Vagina (tissue), 2 donors: ENCODE measurements at regions not wholly inside any gene's neighbourhood (a gene's known extent, or its start where the extent isn't known, plus 50 kb on each side); places are given as distances from the start of the nearest gene placed in this dataset.

Experiments used
- DNase-seq, 2 donors: peaks; one replicate each; pipeline ENCODE4 v3.0.0-alpha.2; 2017; ENCODE audit errors: extremely low spot score in 2 of 2
- H3K27ac ChIP-seq: fragments of 200-600 bp; sonication (generic); one replicate; pipeline ENCODE4 v1.5.1; 2019
- H3K27me3 ChIP-seq: fragments of 200-600 bp; sonication (generic); one replicate; pipeline ENCODE4 v1.5.1; 2019
- H3K36me3 ChIP-seq, 2 donors: fragments of 200-600 bp; sonication (generic); one replicate each; pipeline ENCODE4 v1.5.1; 2017 to 2019
- H3K4me1 ChIP-seq: fragments of 200-600 bp; sonication (generic); one replicate; pipeline ENCODE4 v1.5.1; 2019
- H3K4me3 ChIP-seq, 2 donors: fragments of 200-600 bp; sonication (generic); 1 replicate in 1 of 2; 2 replicates in 1 of 2; pipeline ENCODE4 v1.5.1; 2016 to 2019
- H3K9me3 ChIP-seq: fragments of 200-600 bp; sonication (generic); one replicate; pipeline ENCODE4 v1.5.1; 2019
- POLR2A ChIP-seq, 2 donors: fragments of 450-650 bp; IDR thresholded peaks; one replicate each; pipeline ENCODE4 v1.6.1; 2017; ENCODE audit warnings: antibody characterized with exemption in 2 of 2, mild to moderate bottlenecking in 2 of 2, moderate library complexity in 2 of 2
- POLR2AphosphoS5 ChIP-seq, 2 donors: sonication (generic); formaldehyde crosslinking; IDR thresholded peaks; one replicate each; pipeline ENCODE4 v1.9.0; 2017; ENCODE audit warnings: antibody characterized with exemption in 2 of 2, mild to moderate bottlenecking in 2 of 2, low read depth in 1 of 2; ENCODE audit not compliant: insufficient read depth in 1 of 2
- intact Hi-C: fragments of 100-400 bp; cut with DNase I; formaldehyde crosslinking; loops from one replicate; pipeline ENCODE4 v1.15.1; 2023
- TF ChIP-seq, protein P1 (sequence below), 3 experiments: fragments of 450-650 bp in 2 of 3; fragments of 200-600 bp in 1 of 3; sonication (generic) in 1 of 3; IDR thresholded peaks; one replicate each; pipeline ENCODE4 v1.5.1; 2017 to 2019; ENCODE audit warnings: antibody characterized with exemption in 3 of 3, mild to moderate bottlenecking in 2 of 3, moderate library complexity in 2 of 3

DNA sequence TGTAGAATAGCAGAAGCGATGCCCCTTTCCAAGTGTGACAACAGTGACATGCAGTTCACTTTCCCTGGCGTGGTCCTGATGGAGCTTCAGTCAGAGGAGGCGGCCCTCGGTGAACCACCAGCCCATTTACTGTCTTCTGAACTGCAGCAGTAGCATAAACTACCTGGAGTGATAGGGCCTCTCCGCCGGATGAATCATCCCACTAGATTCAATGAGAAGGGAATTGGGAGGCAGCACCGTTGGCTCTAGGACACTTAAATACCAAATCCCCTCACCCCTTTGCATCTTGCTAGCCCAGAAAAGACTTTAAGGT, 112.8 kb upstream of the GPR12 start:
- H3K27ac ChIP-seq: no peak overlapping the region
- H3K9me3 ChIP-seq: no peaks in the 10 kb centered on the region
- H3K4me1 ChIP-seq: no peaks in the 10 kb centered on the region
- no peaks in the 10 kb centered on the region for H3K27me3 ChIP-seq
- H3K4me3 ChIP-seq: no peak overlapping the region
- no peak for DNase-seq
- TF ChIP-seq POLR2AphosphoS5 (IDR thresholded peaks at IDR 0.05; ENCODE audit: insufficient read depth in 1 of 2, low read depth in 1 of 2) (no peak), POLR2A (IDR thresholded peaks at IDR 0.05) (no peak)
- TF ChIP-seq, protein P1, sequence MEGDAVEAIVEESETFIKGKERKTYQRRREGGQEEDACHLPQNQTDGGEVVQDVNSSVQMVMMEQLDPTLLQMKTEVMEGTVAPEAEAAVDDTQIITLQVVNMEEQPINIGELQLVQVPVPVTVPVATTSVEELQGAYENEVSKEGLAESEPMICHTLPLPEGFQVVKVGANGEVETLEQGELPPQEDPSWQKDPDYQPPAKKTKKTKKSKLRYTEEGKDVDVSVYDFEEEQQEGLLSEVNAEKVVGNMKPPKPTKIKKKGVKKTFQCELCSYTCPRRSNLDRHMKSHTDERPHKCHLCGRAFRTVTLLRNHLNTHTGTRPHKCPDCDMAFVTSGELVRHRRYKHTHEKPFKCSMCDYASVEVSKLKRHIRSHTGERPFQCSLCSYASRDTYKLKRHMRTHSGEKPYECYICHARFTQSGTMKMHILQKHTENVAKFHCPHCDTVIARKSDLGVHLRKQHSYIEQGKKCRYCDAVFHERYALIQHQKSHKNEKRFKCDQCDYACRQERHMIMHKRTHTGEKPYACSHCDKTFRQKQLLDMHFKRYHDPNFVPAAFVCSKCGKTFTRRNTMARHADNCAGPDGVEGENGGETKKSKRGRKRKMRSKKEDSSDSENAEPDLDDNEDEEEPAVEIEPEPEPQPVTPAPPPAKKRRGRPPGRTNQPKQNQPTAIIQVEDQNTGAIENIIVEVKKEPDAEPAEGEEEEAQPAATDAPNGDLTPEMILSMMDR (IDR thresholded peaks at IDR 0.05): no peak
- intact Hi-C loops: no loop called here
- H3K36me3 ChIP-seq: no peaks in the 10 kb centered on the region

DNA sequence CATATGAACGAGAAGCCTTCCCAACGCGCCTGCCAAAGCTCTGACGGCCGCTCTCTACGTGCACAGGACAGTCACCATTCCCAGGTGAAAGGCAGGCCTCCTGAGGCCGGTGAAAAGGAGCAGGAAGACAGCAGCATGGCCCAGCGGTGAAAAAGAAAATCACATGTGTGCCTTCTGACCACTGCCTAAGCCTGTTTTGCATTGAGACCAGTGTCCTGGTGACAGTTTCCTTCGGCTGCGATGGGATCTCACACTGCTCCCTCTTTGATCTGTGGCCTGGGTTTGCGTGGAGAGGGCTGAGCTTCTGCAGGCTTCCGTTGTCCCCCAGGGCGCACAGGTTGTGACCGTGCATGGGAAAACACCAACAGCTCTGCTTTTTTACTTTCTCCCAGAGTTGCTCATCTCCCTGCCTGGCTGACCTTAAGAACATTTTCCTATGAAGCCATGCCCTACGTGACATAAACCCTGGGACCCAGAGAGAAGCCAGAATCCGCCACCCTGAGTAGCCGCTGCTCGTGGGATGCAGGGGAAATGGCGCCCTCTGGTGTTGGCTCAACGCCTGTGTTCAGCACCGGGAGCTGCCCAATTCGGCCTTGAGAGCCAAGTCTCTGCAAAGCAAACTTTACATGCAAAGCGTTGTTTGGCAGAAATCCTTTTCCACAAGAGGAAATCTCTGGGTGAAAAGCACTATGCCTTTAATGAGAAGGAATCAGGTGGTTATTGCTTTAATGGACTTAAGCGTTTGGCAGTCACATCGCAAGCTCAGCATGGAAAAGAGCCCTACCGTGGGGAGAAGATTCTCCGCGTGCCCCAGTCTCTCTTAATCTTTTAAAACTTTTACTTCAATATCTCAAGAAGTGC, 112.2 kb upstream of the GPR12 start:
- TF ChIP-seq POLR2A (IDR thresholded peaks at IDR 0.05): no peak
- TF ChIP-seq, protein P1 (IDR thresholded peaks at IDR 0.05): no peak
- TF ChIP-seq POLR2AphosphoS5 (IDR thresholded peaks at IDR 0.05; ENCODE audit: insufficient read depth in 1 of 2, low read depth in 1 of 2): no peak
- intact Hi-C loops: no loop called here
- Histone ChIP-seq H3K4me3 (no peak overlapping the region), H3K4me1 (no peaks in the 10 kb centered on the region), H3K36me3 (no peaks in the 10 kb centered on the region), H3K27ac (no peak overlapping the region), H3K9me3 (no peaks in the 10 kb centered on the region), H3K27me3 (no peaks in the 10 kb centered on the region)
- no peak for DNase-seq

DNA sequence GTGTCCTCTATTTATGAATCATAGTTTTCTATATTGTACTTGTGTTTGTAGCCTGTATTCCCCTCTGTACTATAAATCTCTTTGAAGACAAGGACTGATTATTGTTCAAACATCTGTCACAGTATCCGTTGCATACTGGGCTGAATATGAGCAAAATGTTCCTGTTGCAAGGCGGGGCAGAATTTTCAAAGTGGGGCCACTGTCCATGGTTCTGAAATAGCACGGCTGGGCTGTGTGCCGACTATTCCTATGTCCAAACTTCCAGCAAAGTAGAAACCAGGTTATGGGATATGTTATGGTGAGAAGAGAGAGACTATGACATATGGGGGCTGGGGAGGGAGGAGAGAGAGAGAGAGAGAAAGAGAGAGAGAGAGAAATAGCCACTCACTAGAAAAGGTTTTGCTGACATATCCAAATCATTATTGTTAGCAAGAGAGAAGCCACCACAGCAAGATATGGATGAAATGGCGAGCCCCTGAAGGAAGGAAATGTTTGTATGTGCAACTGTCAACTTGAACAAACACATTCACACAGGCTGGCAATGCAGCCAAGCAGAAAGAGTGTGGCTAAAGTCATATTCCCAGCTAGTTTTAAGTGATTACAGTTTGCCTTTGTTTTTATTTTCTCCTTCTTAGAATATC, 107.0 kb upstream of the GPR12 start:
- intact Hi-C loops: no loop called here
- H3K27me3 ChIP-seq: no peaks in the 10 kb centered on the region

DNA sequence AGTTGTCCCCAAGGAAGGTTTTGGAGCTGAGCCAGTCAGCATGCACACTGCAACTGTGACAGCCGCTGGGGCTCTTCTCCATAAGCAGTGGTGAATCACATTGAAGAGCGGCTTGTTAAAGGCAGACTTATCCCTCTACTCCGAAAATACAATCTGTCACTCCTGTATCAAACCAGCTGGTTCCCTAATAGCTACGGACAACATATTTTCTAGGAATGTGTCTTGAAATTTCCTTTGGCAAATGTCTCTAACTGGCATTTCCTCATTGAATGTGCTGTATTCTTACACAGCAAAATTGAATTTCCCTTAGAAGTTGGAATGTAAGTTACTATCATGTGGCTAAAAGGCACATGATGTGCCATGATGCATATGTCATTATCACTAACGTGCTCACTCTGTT, 104.0 kb upstream of the GPR12 start:
- H3K4me1 ChIP-seq: no peaks in the 10 kb centered on the region
- no peaks in the 10 kb centered on the region for H3K36me3 ChIP-seq
- intact Hi-C loops: no loop called here
- DNase-seq: no peak
- H3K27me3 ChIP-seq: no peaks in the 10 kb centered on the region
- no peak overlapping the region for H3K4me3 ChIP-seq
- H3K9me3 ChIP-seq: no peaks in the 10 kb centered on the region
- no peak for TF ChIP-seq POLR2A (IDR thresholded peaks at IDR 0.05)
- TF ChIP-seq, protein P1 (IDR thresholded peaks at IDR 0.05): no peak
- TF ChIP-seq POLR2AphosphoS5 (IDR thresholded peaks at IDR 0.05; ENCODE audit: insufficient read depth in 1 of 2, low read depth in 1 of 2): no peak
- no peak overlapping the region for H3K27ac ChIP-seq

More for the DNA sequence above, 107.0 kb upstream of the GPR12 start:
- TF ChIP-seq POLR2A (IDR thresholded peaks at IDR 0.05): no peak
- TF ChIP-seq, protein P1 (IDR thresholded peaks at IDR 0.05): no peak
- TF ChIP-seq POLR2AphosphoS5 (IDR thresholded peaks at IDR 0.05; ENCODE audit: insufficient read depth in 1 of 2, low read depth in 1 of 2): no peak
- Histone ChIP-seq H3K36me3 (no peaks in the 10 kb centered on the region), H3K27ac (no peak overlapping the region), H3K4me3 (no peak overlapping the region), H3K4me1 (no peaks in the 10 kb centered on the region), H3K9me3 (no peaks in the 10 kb centered on the region)
- no peak for DNase-seq

DNA sequence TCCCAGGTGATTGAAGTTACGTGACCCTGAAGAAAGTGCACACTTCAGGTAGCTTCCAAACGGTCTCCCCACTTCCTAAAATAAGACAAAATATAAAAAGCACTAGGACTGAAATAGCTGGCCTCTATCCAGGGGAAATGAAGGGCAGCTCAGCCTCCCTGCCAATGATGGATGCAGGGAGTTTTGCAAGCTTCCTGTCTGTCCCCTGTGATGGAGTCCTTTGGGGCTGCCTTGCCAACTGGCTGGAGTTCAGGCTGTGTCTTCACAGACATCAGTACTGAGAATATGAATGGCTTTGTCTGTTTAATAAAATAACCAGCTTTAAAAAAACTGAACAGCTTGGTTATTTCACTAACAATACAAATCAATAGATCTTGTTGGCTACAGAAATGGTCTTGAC, 101.4 kb upstream of the GPR12 start:
- no peak for TF ChIP-seq POLR2AphosphoS5 (IDR thresholded peaks at IDR 0.05; ENCODE audit: insufficient read depth in 1 of 2, low read depth in 1 of 2)
- TF ChIP-seq, protein P1 (IDR thresholded peaks at IDR 0.05): no peak
- TF ChIP-seq POLR2A (IDR thresholded peaks at IDR 0.05): no peak
- H3K36me3 ChIP-seq: no peaks in the 10 kb centered on the region
- no peak for DNase-seq

More for the DNA sequence above, 101.4 kb upstream of the GPR12 start:
- intact Hi-C loops: no loop called here
- Histone ChIP-seq H3K4me1 (no peaks in the 10 kb centered on the region), H3K4me3 (no peak overlapping the region), H3K27me3 (no peaks in the 10 kb centered on the region), H3K9me3 (no peaks in the 10 kb centered on the region), H3K27ac (no peak overlapping the region)
